22Rv1 (cell line): ENCODE measurements at regions not wholly inside any gene's neighbourhood (a gene's known extent, or its start where the extent isn't known, plus 50 kb on each side); places are given as distances from the start of the nearest gene placed in this dataset.

Source experiments
- ZFX ChIP-seq: fragments of 450-650 bp; IDR thresholded peaks from 2 replicates; pipeline ENCODE4 v1.6.1; 2017; ENCODE audit warnings: antibody characterized with exemption, borderline replicate concordance
- TF ChIP-seq, protein P1 (sequence below): fragments of 450-650 bp; IDR thresholded peaks from 2 replicates; pipeline ENCODE4 v1.5.1; 2017; ENCODE audit warnings: mild to moderate bottlenecking

DNA sequence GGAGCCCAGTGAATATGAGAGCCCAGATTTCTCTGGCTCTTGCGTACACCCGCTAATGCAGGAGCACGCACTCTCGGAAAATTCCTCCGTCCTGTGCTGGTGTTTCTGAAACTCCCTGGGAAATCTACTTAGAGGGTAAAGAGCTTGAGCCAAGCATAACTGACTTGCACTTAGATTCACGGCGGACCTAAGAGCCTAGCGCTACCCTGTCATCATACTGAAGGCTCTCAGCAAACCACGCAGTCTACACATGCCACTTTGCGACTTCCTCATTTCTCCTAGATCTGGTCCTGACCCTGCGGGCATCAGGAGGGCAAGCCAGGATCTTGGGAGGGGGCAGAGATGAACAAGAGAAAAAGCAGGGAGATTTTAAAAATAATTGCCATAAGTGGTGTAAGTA lies 324.7 kb downstream of the CD83 start:
- TF ChIP-seq, protein P1, sequence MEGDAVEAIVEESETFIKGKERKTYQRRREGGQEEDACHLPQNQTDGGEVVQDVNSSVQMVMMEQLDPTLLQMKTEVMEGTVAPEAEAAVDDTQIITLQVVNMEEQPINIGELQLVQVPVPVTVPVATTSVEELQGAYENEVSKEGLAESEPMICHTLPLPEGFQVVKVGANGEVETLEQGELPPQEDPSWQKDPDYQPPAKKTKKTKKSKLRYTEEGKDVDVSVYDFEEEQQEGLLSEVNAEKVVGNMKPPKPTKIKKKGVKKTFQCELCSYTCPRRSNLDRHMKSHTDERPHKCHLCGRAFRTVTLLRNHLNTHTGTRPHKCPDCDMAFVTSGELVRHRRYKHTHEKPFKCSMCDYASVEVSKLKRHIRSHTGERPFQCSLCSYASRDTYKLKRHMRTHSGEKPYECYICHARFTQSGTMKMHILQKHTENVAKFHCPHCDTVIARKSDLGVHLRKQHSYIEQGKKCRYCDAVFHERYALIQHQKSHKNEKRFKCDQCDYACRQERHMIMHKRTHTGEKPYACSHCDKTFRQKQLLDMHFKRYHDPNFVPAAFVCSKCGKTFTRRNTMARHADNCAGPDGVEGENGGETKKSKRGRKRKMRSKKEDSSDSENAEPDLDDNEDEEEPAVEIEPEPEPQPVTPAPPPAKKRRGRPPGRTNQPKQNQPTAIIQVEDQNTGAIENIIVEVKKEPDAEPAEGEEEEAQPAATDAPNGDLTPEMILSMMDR, result no peak
- no peak for TF ChIP-seq ZFX
